Osteocyte (in vitro differentiated cells): ENCODE measurements at regions not wholly inside any gene's neighbourhood (a gene's known extent, or its start where the extent isn't known, plus 50 kb on each side); places are given as distances from the start of the nearest gene placed in this dataset.
"Not testable (repeated sequence)": the region's sequence is repeated elsewhere in the genome, so short reads cannot be mapped to it uniquely, and the experiment has no call there.

Experiments
- DNase-seq: peaks from one replicate; pipeline ENCODE4 v3.0.0; 2021; ENCODE audit warnings: mixed read lengths; ENCODE audit not compliant: unreplicated experiment; ENCODE audit errors: extremely low spot score
- H3K27ac Mint-ChIP-seq: one replicate; pipeline ENCODE4 v1.8.0; 2021; ENCODE audit warnings: mild to moderate bottlenecking, mixed read lengths; ENCODE audit not compliant: unreplicated experiment
- H3K27me3 Mint-ChIP-seq: one replicate; pipeline ENCODE4 v1.8.0; 2021; ENCODE audit warnings: mixed read lengths; ENCODE audit not compliant: unreplicated experiment
- H3K36me3 Mint-ChIP-seq: one replicate; pipeline ENCODE4 v1.8.0; 2021; ENCODE audit warnings: mixed read lengths; ENCODE audit not compliant: unreplicated experiment
- H3K4me1 Mint-ChIP-seq: one replicate; pipeline ENCODE4 v1.8.0; 2021; ENCODE audit warnings: mixed read lengths; ENCODE audit not compliant: unreplicated experiment
- H3K4me3 Mint-ChIP-seq: one replicate; pipeline ENCODE4 v1.8.0; 2021; ENCODE audit warnings: mild to moderate bottlenecking, moderate library complexity, mixed read lengths; ENCODE audit not compliant: unreplicated experiment
- H3K9me3 Mint-ChIP-seq: one replicate; pipeline ENCODE4 v1.8.0; 2021; ENCODE audit warnings: mixed read lengths; ENCODE audit not compliant: unreplicated experiment
- CTCF ChIP-seq: fragments of 200-600 bp; sonication (generic); IDR thresholded peaks from 2 replicates; pipeline ENCODE4 v1.5.0; 2021; ENCODE audit warnings: antibody characterized with exemption, mild to moderate bottlenecking, moderate library complexity

DNA sequence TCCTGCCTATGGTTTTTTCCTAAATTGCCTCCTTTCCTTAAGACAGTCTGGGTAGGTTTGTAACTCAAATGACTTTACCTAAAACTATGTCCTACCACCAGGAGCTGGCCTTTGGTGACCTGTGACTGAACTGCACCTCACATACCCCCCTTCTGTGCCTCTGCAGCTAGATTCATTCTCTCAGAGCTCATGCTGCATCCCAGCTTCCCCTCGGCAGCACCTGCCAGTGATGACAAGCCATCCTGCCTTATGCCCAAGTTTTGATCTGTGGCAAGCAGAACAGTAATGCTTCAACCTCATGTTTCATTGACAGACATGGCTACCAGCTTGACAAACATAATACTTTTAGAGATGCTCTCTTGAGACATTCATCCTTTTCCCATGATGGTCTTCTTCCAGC is 141.9 kb downstream of the TSEN15 start:
- H3K4me3 Mint-ChIP-seq: no peak overlapping the region
- H3K9me3 Mint-ChIP-seq: no peaks in the 10 kb centered on the region
- no peaks in the 10 kb centered on the region for H3K4me1 Mint-ChIP-seq
- no peak for DNase-seq
- H3K36me3 Mint-ChIP-seq: no peaks in the 10 kb centered on the region
- TF ChIP-seq CTCF: no peak
- H3K27ac Mint-ChIP-seq: no peak overlapping the region
- peaks cover 18% of the 10 kb centered on the region for H3K27me3 Mint-ChIP-seq

DNA sequence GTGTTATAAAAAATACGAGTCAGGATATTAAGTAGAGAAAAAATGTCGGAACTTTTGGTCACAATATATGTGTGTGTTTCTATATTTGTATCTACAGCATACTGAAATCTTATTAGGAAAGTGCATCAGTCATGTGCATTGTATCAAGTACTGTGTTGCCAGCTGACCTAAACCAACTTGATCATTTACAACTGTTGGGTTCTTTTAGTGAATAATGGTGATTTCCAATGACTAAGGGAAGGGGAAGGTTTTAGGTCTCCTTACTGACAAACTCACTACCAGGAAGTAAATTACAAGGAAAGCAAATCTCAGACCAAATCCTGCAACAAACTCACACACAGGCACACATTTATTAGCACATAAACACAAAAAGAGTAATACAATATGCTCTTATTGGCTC is 142.7 kb downstream of the TSEN15 start:
- no peaks in the 10 kb centered on the region for H3K36me3 Mint-ChIP-seq
- no peak for TF ChIP-seq CTCF
- H3K27ac Mint-ChIP-seq: no peak overlapping the region
- no peak for DNase-seq
- no peak overlapping the region for H3K4me3 Mint-ChIP-seq
- no peaks in the 10 kb centered on the region for H3K4me1 Mint-ChIP-seq
- no peaks in the 10 kb centered on the region for H3K9me3 Mint-ChIP-seq
- peaks cover 15% of the 10 kb centered on the region for H3K27me3 Mint-ChIP-seq

DNA sequence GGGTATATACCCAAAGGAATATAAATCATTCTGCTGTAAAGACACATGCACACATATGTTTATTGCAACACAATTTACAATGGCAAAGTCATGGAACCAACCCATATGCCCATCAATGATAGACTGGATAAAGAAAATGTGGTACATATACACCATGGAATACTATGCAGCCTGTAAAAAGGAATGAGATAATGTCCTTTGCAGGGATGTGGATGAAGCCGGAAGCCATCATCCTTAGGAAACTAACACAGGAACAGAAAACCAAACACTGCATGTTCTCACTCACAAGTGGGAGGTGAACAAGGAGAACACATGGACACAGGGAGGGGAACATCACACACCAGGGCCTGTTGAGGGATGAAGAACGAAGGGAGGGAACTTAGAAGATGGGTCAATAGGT is 144.2 kb downstream of the TSEN15 start:
- not testable (repeated sequence) for DNase-seq, H3K27ac Mint-ChIP-seq, H3K27me3 Mint-ChIP-seq, H3K36me3 Mint-ChIP-seq, H3K4me1 Mint-ChIP-seq, H3K9me3 Mint-ChIP-seq, H3K4me3 Mint-ChIP-seq

GRCh38 chr1:184197831-184198230 is 146.3 kb downstream of the TSEN15 start:
- DNase-seq: no peak
- Mint-ChIP-seq H3K4me3 (no peak overlapping the region), H3K27ac (no peak overlapping the region), H3K4me1 (no peaks in the 10 kb centered on the region), H3K27me3 (peaks cover 7% of the 10 kb centered on the region), H3K9me3 (no peaks in the 10 kb centered on the region), H3K36me3 (no peaks in the 10 kb centered on the region)
- TF ChIP-seq CTCF: no peak

GRCh38 chr1:184199036-184199435 is 147.5 kb downstream of the TSEN15 start:
- H3K4me3 Mint-ChIP-seq: no peak overlapping the region
- H3K27ac Mint-ChIP-seq: no peak overlapping the region
- H3K9me3 Mint-ChIP-seq: no peaks in the 10 kb centered on the region
- TF ChIP-seq CTCF: no peak
- no peak for DNase-seq
- no peaks in the 10 kb centered on the region for H3K4me1 Mint-ChIP-seq
- H3K36me3 Mint-ChIP-seq: no peaks in the 10 kb centered on the region
- H3K27me3 Mint-ChIP-seq: peaks cover 7% of the 10 kb centered on the region

GRCh38 chr1:184199438-184200085 is 148.0 kb downstream of the TSEN15 start:
- Mint-ChIP-seq H3K9me3 (no peaks in the 10 kb centered on the region), H3K36me3 (no peaks in the 10 kb centered on the region), H3K27me3 (peaks cover 7% of the 10 kb centered on the region), H3K27ac (no peak overlapping the region), H3K4me3 (no peak overlapping the region), H3K4me1 (no peaks in the 10 kb centered on the region)
- TF ChIP-seq CTCF: no peak
- DNase-seq: no peak
